H1 (cell line): ENCODE measurements at regions not wholly inside any gene's neighbourhood (a gene's known extent, or its start where the extent isn't known, plus 50 kb on each side); places are given as distances from the start of the nearest gene placed in this dataset.

Experiments
- NRF1 ChIP-seq: IDR thresholded peaks from 2 replicates; pipeline ENCODE4 v1.6.1; 2011; ENCODE audit warnings: mild to moderate bottlenecking, low read depth, low read length, improper control_type of control experiment
- POLR2A ChIP-seq, 2 experiments: IDR thresholded peaks; 1 replicate in 1 of 2; 2 replicates in 1 of 2; pipeline ENCODE4 v1.6.1; 2011; ENCODE audit warnings: low read depth in 2 of 2, low read length in 2 of 2, mild to moderate bottlenecking in 2 of 2; ENCODE audit errors: control extremely low read depth in 1 of 2
- RXRA ChIP-seq: IDR thresholded peaks from 2 replicates; pipeline ENCODE4 v1.6.1; 2011; ENCODE audit warnings: low read depth, mild to moderate bottlenecking, low read length, moderate library complexity; ENCODE audit not compliant: insufficient read depth
- SIN3A ChIP-seq, 2 experiments: IDR thresholded peaks in 1 of 2; conservative IDR thresholded peaks in 1 of 2; 2 replicates each; pipeline ENCODE4 v1.6.1; 2011 to 2012; ENCODE audit warnings: low read length in 2 of 2, improper control_type of control experiment in 1 of 2, low read depth in 1 of 2, mild to moderate bottlenecking in 1 of 2
- SIRT6 ChIP-seq: IDR thresholded peaks from one replicate; pipeline ENCODE4 v1.7.1; 2012; ENCODE audit warnings: low read length, inconsistent platforms
- SIX5 ChIP-seq: IDR thresholded peaks from 2 replicates; pipeline ENCODE4 v1.6.1; 2011; ENCODE audit warnings: mild to moderate bottlenecking, low read depth, low read length
- USF2 ChIP-seq: IDR thresholded peaks from 2 replicates; pipeline ENCODE4 v1.6.1; 2011; ENCODE audit warnings: low read length, improper control_type of control experiment
- ZNF274 ChIP-seq: IDR thresholded peaks from 2 replicates; pipeline ENCODE4 v1.7.0; 2012; ENCODE audit warnings: low read length, borderline replicate concordance; ENCODE audit errors: extremely low read depth
- TF ChIP-seq, protein P1 (sequence below): IDR thresholded peaks from 2 replicates; pipeline ENCODE4 v1.6.1; 2012; ENCODE audit warnings: inconsistent platforms
- TF ChIP-seq, protein P2 (sequence below): fragments of 300-600 bp; sonication (generic); IDR thresholded peaks from 2 replicates; pipeline ENCODE4 v1.7.1; 2012; ENCODE audit warnings: low read length, moderate library complexity, mild to moderate bottlenecking, inconsistent platforms; ENCODE audit not compliant: insufficient replicate concordance

DNA sequence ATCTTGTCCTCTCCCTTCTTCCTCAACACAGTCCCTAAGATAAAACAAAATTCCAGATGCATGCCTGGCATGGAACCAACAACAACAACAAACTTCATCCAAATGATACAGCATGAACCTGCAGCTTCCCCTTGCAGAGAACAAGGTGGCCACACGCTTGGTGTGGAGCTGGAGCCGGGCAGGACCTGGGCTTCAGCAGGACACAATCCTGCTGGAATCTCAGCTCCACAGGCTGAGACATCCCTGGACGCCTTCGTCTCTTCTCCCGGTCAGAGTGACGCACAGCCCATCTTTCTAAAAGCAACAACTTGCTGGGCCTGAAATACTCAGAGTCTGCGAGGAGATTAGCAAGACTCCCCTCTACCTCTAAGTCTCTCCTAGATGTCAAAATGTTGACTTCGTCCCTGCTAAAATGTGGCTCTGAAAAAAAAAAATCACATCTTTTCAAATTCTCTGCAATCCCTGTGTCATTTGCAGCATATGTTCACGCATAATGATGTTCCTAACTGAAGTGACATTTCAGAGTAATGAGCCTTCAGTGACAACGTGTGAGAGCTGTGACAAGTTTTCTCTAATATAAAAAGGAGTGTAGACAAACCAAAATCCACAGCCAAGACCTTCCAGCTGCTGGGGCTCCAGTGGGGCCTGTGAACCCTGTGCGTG lies 1232.3 kb downstream of the TBC1D22A start (continued):
- TF ChIP-seq USF2 (no peak), ZNF274 (no peak), POLR2A (IDR thresholded peaks at IDR 0.05; ENCODE audit: control extremely low read depth in 1 of 2, low read depth in 2 of 2, low read length in 2 of 2) (no peak), SIRT6 (no peak), SIN3A (conservative IDR thresholded peaks at IDR 0.05 in 1 of 2, IDR thresholded peaks at IDR 0.05 in 1 of 2; ENCODE audit: low read depth in 1 of 2, low read length in 2 of 2) (no peak), RXRA (no peak), NRF1 (no peak), SIX5 (no peak)
- TF ChIP-seq, protein P1, sequence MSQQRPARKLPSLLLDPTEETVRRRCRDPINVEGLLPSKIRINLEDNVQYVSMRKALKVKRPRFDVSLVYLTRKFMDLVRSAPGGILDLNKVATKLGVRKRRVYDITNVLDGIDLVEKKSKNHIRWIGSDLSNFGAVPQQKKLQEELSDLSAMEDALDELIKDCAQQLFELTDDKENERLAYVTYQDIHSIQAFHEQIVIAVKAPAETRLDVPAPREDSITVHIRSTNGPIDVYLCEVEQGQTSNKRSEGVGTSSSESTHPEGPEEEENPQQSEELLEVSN, result no peak
- TF ChIP-seq, protein P2, sequence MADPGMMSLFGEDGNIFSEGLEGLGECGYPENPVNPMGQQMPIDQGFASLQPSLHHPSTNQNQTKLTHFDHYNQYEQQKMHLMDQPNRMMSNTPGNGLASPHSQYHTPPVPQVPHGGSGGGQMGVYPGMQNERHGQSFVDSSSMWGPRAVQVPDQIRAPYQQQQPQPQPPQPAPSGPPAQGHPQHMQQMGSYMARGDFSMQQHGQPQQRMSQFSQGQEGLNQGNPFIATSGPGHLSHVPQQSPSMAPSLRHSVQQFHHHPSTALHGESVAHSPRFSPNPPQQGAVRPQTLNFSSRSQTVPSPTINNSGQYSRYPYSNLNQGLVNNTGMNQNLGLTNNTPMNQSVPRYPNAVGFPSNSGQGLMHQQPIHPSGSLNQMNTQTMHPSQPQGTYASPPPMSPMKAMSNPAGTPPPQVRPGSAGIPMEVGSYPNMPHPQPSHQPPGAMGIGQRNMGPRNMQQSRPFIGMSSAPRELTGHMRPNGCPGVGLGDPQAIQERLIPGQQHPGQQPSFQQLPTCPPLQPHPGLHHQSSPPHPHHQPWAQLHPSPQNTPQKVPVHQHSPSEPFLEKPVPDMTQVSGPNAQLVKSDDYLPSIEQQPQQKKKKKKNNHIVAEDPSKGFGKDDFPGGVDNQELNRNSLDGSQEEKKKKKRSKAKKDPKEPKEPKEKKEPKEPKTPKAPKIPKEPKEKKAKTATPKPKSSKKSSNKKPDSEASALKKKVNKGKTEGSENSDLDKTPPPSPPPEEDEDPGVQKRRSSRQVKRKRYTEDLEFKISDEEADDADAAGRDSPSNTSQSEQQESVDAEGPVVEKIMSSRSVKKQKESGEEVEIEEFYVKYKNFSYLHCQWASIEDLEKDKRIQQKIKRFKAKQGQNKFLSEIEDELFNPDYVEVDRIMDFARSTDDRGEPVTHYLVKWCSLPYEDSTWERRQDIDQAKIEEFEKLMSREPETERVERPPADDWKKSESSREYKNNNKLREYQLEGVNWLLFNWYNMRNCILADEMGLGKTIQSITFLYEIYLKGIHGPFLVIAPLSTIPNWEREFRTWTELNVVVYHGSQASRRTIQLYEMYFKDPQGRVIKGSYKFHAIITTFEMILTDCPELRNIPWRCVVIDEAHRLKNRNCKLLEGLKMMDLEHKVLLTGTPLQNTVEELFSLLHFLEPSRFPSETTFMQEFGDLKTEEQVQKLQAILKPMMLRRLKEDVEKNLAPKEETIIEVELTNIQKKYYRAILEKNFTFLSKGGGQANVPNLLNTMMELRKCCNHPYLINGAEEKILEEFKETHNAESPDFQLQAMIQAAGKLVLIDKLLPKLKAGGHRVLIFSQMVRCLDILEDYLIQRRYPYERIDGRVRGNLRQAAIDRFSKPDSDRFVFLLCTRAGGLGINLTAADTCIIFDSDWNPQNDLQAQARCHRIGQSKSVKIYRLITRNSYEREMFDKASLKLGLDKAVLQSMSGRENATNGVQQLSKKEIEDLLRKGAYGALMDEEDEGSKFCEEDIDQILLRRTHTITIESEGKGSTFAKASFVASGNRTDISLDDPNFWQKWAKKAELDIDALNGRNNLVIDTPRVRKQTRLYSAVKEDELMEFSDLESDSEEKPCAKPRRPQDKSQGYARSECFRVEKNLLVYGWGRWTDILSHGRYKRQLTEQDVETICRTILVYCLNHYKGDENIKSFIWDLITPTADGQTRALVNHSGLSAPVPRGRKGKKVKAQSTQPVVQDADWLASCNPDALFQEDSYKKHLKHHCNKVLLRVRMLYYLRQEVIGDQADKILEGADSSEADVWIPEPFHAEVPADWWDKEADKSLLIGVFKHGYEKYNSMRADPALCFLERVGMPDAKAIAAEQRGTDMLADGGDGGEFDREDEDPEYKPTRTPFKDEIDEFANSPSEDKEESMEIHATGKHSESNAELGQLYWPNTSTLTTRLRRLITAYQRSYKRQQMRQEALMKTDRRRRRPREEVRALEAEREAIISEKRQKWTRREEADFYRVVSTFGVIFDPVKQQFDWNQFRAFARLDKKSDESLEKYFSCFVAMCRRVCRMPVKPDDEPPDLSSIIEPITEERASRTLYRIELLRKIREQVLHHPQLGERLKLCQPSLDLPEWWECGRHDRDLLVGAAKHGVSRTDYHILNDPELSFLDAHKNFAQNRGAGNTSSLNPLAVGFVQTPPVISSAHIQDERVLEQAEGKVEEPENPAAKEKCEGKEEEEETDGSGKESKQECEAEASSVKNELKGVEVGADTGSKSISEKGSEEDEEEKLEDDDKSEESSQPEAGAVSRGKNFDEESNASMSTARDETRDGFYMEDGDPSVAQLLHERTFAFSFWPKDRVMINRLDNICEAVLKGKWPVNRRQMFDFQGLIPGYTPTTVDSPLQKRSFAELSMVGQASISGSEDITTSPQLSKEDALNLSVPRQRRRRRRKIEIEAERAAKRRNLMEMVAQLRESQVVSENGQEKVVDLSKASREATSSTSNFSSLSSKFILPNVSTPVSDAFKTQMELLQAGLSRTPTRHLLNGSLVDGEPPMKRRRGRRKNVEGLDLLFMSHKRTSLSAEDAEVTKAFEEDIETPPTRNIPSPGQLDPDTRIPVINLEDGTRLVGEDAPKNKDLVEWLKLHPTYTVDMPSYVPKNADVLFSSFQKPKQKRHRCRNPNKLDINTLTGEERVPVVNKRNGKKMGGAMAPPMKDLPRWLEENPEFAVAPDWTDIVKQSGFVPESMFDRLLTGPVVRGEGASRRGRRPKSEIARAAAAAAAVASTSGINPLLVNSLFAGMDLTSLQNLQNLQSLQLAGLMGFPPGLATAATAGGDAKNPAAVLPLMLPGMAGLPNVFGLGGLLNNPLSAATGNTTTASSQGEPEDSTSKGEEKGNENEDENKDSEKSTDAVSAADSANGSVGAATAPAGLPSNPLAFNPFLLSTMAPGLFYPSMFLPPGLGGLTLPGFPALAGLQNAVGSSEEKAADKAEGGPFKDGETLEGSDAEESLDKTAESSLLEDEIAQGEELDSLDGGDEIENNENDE, result no peak
